ACC112 (cell line): ENCODE measurements at regions not wholly inside any gene's neighbourhood (a gene's known extent, or its start where the extent isn't known, plus 50 kb on each side); places are given as distances from the start of the nearest gene placed in this dataset.

ENCODE experiments used
- H2AFZ ChIP-seq: fragments of 200-600 bp; sonication (generic); one replicate; pipeline ENCODE4 v1.6.0; 2017; ENCODE audit warnings: antibody characterized with exemption, low read length; ENCODE audit not compliant: unreplicated experiment
- H3K27ac ChIP-seq: fragments of 200-600 bp; sonication (generic); 2 replicates; pipeline ENCODE4 v1.5.1; 2014; ENCODE audit warnings: low read depth, mild to moderate bottlenecking, antibody characterized with exemption, low read length, moderate library complexity
- H3K27me3 ChIP-seq: fragments of 200-600 bp; sonication (generic); 2 replicates; pipeline ENCODE4 v1.6.1; 2014; ENCODE audit warnings: mild to moderate bottlenecking, antibody characterized with exemption, low read length, moderate library complexity, mixed read lengths; ENCODE audit not compliant: insufficient read depth
- H3K36me3 ChIP-seq: fragments of 200-600 bp; sonication (generic); 2 replicates; pipeline ENCODE4 v1.6.1; 2016; ENCODE audit warnings: mild to moderate bottlenecking, antibody characterized with exemption, low read length, moderate library complexity, mixed read lengths; ENCODE audit not compliant: insufficient read depth
- H3K4me1 ChIP-seq: fragments of 200-600 bp; sonication (generic); one replicate; pipeline ENCODE4 v1.6.1; 2016; ENCODE audit warnings: low read length, mixed read lengths; ENCODE audit not compliant: insufficient read depth, unreplicated experiment, control insufficient read depth
- H3K4me3 ChIP-seq: fragments of 200-600 bp; sonication (generic); 2 replicates; pipeline ENCODE4 v1.5.1; 2014; ENCODE audit warnings: mild to moderate bottlenecking, low read depth, low read length
- H3K79me2 ChIP-seq: fragments of 200-600 bp; sonication (generic); one replicate; pipeline ENCODE4 v1.6.0; 2016; ENCODE audit warnings: low read length; ENCODE audit not compliant: control insufficient read depth, unreplicated experiment, insufficient read depth

GRCh38 chr12:42810006-42810405, 220.5 kb upstream of the PRICKLE1 start:
- no peaks in the 10 kb centered on the region for H3K27me3 ChIP-seq
- H3K36me3 ChIP-seq: no peaks in the 10 kb centered on the region
- H3K79me2 ChIP-seq: no peaks in the 10 kb centered on the region
- no peak overlapping the region for H2AFZ ChIP-seq
- H3K27ac ChIP-seq: no peak overlapping the region
- H3K4me1 ChIP-seq: no peaks in the 10 kb centered on the region
- no peak overlapping the region for H3K4me3 ChIP-seq

- Histone ChIP-seq H3K79me2 (no peaks in the 10 kb centered on the region), H3K4me1 (no peaks in the 10 kb centered on the region), H3K36me3 (no peaks in the 10 kb centered on the region), H2AFZ (no peak overlapping the region), H3K27me3 (peaks cover 2% of the 10 kb centered on the region; the same call in 1 of the 2 replicates), H3K4me3 (no peak overlapping the region), H3K27ac (no peak overlapping the region)
Measured at GRCh38 chr12:42809226-42809625, 219.7 kb upstream of the PRICKLE1 start.

GRCh38 chr12:42807766-42808165, 218.2 kb upstream of the PRICKLE1 start:
- Histone ChIP-seq H3K4me3 (no peak overlapping the region), H3K36me3 (no peaks in the 10 kb centered on the region), H3K27me3 (peaks cover 12% of the 10 kb centered on the region; the same call in 1 of the 2 replicates), H3K27ac (no peak overlapping the region), H3K4me1 (no peaks in the 10 kb centered on the region), H3K79me2 (no peaks in the 10 kb centered on the region), H2AFZ (no peak overlapping the region)

DNA sequence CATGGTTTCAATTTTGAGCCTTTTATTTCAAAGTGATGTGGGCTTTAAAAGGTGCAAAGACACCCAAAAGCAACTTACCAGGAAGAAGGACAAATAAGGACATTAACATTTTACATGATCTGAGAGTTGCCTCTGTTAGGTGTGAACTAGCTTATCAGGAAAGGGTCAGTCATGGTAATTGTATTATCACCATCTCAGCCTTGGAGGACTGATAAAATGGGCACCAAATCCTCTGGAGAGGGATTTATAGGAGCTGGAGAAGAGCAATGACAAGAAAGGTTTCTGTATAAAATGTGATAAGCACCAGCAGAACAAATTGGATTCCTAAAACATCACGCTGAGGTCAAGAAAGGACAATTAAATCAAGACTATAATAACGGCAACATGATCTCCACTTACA, 217.7 kb upstream of the PRICKLE1 start:
- H3K27ac ChIP-seq: no peak overlapping the region
- H3K36me3 ChIP-seq: no peaks in the 10 kb centered on the region
- H2AFZ ChIP-seq: no peak overlapping the region
- no peaks in the 10 kb centered on the region for H3K4me1 ChIP-seq
- peaks cover 12% of the 10 kb centered on the region; the same call in 1 of the 2 replicates for H3K27me3 ChIP-seq
- H3K79me2 ChIP-seq: no peaks in the 10 kb centered on the region
- no peak overlapping the region for H3K4me3 ChIP-seq

GRCh38 chr12:42804928-42805327, 215.4 kb upstream of the PRICKLE1 start:
- no peak overlapping the region for H2AFZ ChIP-seq
- H3K36me3 ChIP-seq: no peaks in the 10 kb centered on the region
- H3K27me3 ChIP-seq: peaks cover 12% of the 10 kb centered on the region; the same call in 1 of the 2 replicates
- no peaks in the 10 kb centered on the region for H3K4me1 ChIP-seq
- no peak overlapping the region for H3K27ac ChIP-seq
- no peak overlapping the region for H3K4me3 ChIP-seq
- H3K79me2 ChIP-seq: no peaks in the 10 kb centered on the region

DNA sequence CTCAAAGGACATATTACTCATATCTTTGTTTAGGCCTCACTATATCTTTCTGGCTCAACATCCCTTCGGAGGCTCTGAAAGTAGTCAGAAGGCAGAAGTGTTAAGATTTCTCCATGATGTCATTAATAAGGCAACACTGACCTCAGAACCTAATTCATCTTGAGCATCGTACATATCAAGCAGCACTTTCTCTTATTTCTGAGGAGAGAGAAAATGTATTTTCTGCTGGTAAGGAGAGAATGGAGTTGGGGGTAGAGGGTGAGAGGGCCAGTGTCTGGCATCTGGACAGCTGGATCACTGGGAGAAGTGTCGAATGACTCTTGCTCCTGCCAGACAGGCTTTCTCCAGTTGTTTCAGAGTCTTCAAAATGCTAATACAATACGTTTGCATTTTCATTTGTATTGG, 213.2 kb upstream of the PRICKLE1 start:
- no peaks in the 10 kb centered on the region for H3K36me3 ChIP-seq
- no peaks in the 10 kb centered on the region for H3K79me2 ChIP-seq
- no peaks in the 10 kb centered on the region for H3K4me1 ChIP-seq
- H3K27me3 ChIP-seq: peaks cover 12% of the 10 kb centered on the region; the same call in 1 of the 2 replicates
- H3K4me3 ChIP-seq: no peak overlapping the region
- H2AFZ ChIP-seq: no peak overlapping the region
- H3K27ac ChIP-seq: no peak overlapping the region

DNA sequence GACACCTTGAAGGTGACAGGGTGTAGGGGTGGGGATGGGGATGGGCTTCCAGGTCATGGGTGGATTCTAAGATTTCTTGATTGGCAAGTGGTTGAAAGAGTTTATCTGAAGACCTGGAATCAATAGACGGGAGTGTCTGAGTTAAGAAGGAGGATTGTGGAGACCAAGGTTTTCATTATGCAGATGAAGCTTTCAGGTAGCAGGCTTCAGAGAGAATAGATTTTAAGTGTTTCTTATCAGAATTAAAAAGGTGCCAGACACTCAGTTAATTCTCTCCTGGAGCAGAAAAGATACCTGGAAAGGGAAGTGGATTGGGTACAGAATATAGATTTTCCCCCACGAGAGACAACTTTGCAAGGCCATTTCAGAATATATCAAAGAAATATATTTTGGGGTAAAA, 211.7 kb upstream of the PRICKLE1 start:
- H3K79me2 ChIP-seq: no peaks in the 10 kb centered on the region
- H3K27ac ChIP-seq: no peak overlapping the region
- H2AFZ ChIP-seq: no peak overlapping the region
- no peaks in the 10 kb centered on the region for H3K36me3 ChIP-seq
- H3K4me1 ChIP-seq: no peaks in the 10 kb centered on the region
- peaks cover 12% of the 10 kb centered on the region; the same call in 1 of the 2 replicates for H3K27me3 ChIP-seq
- no peak overlapping the region for H3K4me3 ChIP-seq

DNA sequence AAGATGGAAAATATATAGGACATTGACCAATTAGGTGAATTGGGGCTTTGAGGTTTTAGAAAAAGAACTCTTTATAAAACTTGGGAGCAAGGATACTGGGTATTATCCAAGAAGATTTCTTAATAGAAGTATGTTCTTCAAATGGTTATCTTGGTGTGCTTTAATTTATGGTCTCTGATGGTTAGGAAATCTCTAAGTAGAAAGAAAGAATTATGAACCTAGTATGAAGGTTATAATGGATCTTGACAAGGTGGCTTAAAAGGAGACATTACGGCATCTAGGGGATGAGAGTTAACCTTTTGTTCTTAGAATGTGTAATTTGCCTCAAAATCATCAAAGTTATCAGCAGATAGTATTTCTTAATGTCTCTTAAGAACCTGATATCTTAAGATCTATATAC, 210.4 kb upstream of the PRICKLE1 start:
- H3K4me1 ChIP-seq: no peaks in the 10 kb centered on the region
- no peak overlapping the region for H2AFZ ChIP-seq
- H3K79me2 ChIP-seq: no peaks in the 10 kb centered on the region
- no peaks in the 10 kb centered on the region for H3K36me3 ChIP-seq
- H3K27ac ChIP-seq: no peak overlapping the region
- H3K4me3 ChIP-seq: no peak overlapping the region
- peaks cover 12% of the 10 kb centered on the region; the same call in 1 of the 2 replicates for H3K27me3 ChIP-seq

DNA sequence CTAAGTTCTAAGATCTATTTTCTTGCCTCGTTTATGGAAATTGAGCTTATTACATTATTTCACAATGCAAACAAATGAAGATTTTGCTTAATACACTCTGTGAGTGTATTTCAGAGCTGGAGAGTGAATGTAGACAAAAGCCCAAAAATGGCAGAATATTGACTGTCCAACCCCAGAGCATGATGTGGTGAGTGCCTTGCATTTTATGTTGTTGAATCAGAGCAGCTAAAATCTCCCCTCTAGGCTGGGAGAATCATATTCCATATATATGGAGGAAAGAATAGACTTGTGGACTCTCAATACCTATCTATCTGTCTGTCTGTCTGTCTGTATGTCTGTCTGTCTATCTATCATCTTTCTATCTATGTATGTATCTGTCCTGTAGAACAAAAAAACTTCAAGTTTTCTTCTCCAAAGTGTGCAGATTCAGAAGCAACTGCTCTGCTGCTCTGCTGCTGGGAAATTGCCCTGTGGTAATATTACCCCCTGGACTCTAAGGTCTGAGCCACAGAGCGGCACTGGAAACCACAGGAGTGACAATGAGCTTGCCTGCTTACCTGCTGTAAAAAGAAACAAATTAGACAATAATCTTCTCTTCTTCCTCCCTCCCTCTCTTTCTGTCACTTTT, 209.4 kb upstream of the PRICKLE1 start:
- no peak overlapping the region for H3K27ac ChIP-seq
- H3K79me2 ChIP-seq: no peaks in the 10 kb centered on the region
- no peaks in the 10 kb centered on the region for H3K36me3 ChIP-seq
- H3K27me3 ChIP-seq: peaks cover 7% of the 10 kb centered on the region; the same call in 1 of the 2 replicates
- no peaks in the 10 kb centered on the region for H3K4me1 ChIP-seq
- H3K4me3 ChIP-seq: no peak overlapping the region
- H2AFZ ChIP-seq: no peak overlapping the region

DNA sequence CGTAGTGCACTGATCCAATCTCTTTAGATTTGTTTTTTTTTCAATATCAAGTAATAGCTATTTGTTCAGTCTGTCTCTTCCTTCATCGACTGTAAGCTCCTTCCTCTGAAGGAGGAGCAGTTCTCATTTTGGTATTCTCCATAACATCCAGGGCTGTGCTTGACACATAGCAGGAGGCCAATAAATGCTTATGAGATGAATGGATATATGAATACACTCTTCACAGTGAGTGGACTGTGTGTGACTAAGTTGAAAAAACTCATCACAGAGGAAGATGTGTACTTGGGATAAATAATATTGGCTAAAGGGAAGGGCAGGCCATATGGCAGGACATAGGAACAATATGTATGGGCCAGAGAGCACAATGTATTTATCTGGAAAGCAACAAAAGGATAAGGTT, 205.3 kb upstream of the PRICKLE1 start:
- no peak overlapping the region for H3K4me3 ChIP-seq
- H3K4me1 ChIP-seq: peaks cover 14% of the 10 kb centered on the region
- H3K27ac ChIP-seq: no peak overlapping the region
- H3K36me3 ChIP-seq: no peaks in the 10 kb centered on the region
- no peaks in the 10 kb centered on the region for H3K27me3 ChIP-seq
- H2AFZ ChIP-seq: no peak overlapping the region
- no peaks in the 10 kb centered on the region for H3K79me2 ChIP-seq

- Histone ChIP-seq H3K79me2 (no peaks in the 10 kb centered on the region), H3K4me3 (no peak overlapping the region), H3K4me1 (peaks cover 14% of the 10 kb centered on the region), H3K36me3 (no peaks in the 10 kb centered on the region), H2AFZ (no peak overlapping the region), H3K27me3 (no peaks in the 10 kb centered on the region), H3K27ac (no peak overlapping the region)
Measured at GRCh38 chr12:42793166-42793565, 203.6 kb upstream of the PRICKLE1 start.
